ENCODE measurements at regions not wholly inside any gene's neighbourhood (a gene's known extent, or its start where the extent isn't known, plus 50 kb on each side); places are given as distances from the start of the nearest gene placed in this dataset.
"Not testable (repeated sequence)": the region's sequence is repeated elsewhere in the genome, so short reads cannot be mapped to it uniquely, and the experiment has no call there.

DNA sequence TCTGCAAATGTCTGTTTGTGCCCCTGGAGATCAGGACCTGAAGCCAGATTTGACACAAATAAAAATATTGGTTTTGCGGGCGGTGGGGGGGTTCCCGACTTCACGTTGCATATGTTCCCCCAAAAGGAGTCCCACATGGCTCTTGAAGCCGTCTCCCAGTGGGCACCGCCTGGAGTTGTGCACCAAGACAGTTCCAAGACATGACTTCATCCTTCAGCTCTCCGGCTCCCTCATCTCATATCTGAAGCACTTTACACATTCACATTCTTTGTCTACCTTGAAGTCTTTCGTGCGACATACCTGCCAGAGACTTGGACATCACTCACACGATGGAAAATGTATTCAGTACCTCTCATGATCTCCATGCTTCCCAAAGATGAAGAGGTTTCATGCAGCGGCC is 362.8 kb upstream of the FOXK1 start:
- no peak for DNase-seq

DNA sequence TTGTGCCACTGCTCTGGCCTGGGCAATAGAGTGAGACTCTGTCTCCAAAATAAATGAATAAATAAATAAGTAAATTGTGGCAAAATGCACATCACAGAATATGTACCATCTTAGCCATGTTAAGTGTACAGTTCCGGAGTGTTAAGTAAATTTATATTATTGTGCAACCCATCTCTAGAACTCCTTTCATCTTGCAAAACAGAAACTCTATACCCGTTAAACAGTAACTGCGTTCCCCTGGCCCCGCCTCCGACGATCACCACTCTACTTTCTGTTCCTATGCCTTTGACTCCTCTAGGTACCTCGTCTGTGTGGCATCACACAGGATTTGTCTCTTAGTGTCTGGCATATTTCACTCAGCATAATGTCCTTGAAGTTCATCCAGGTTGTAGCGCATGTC is 356.4 kb upstream of the FOXK1 start:
- DNase-seq: no peak

GRCh38 chr7:4331711-4332110 is 350.4 kb upstream of the FOXK1 start:
- no peak for DNase-seq

- no peak for DNase-seq
Observed at GRCh38 chr7:4338556-4338955, 343.5 kb upstream of the FOXK1 start.

- DNase-seq: no peak
Observed at GRCh38 chr7:4343272-4344247, 338.5 kb upstream of the FOXK1 start.

DNA sequence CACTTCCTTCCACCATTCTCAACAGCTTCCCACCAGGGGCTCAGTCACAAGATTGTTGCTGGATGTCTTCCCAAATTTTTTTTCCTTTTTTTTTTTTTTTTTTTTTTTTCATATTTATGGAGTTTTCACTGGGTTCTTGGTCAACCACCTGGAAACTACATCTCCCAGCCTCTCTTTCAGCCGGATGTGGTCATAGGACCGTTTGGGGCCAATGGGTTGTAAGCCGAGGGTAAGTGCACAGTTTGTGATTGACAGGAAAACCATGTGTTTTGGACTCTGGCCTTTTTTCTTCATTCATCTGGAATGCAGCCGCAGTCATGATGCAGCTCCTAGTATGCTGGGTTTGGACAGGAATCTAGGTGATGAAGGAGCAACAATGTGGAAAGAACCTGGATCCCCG is 337.1 kb upstream of the FOXK1 start:
- no peak for DNase-seq

DNA sequence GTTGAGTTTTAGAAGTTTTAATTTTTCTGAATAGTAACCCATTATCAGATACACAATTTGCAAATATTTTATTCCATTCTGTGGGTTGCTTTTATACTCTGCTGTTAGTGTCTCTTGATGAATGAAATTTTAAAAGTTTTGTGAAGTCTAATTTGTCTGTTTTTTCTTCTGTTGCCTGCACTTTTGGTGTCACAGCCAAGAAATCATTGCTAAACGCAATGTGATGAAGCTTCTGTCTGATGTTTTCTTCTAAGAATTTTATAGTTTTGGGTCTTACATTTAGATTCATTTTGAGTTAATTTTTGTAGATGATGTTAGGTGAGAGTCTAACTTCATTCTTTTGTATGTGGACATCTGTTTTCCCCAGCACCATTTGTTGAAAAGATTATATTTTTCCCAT is 330.0 kb upstream of the FOXK1 start:
- no peak for DNase-seq

- DNase-seq: no peak
Observed at GRCh38 chr7:4361774-4362173, 320.3 kb upstream of the FOXK1 start.

DNA sequence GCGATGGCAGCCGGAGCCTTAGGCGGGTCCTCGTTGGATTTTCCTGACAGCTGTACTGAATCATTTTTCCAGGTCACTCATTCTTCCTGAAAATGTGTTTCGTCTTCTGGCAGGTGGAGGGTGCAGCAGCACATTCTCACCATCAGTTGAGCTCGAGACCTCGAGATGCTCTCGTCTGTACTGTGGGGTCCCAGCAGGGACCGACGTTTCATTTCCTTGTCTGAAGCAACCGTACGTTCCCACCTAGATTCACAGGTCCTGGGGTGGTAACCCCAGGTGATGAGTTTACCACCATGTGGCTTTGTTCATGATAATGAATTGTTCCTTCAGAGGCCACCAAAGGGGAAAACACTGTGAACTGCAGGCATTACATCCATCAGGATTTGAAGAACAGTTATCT is 298.5 kb upstream of the FOXK1 start:
- no peak for DNase-seq

DNA sequence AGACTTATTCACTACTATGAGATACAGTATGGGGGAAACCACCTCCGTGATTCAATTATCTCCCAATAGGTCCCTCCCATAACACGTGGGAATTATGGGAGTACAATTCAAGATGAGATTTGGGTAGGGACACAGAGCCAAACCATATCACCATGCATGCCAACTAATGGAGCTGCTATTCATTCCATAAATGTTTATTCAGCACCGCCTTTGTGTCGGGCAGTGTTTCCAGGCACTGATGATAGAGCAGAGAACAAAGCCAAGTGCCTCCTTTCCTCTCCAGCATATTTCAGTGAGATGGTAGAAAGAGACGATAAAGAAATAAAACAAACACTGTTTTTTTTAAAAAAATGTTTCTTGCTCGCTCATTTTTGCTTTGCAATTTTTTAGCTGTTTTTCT is 295.9 kb upstream of the FOXK1 start:
- no peak for DNase-seq

DNA sequence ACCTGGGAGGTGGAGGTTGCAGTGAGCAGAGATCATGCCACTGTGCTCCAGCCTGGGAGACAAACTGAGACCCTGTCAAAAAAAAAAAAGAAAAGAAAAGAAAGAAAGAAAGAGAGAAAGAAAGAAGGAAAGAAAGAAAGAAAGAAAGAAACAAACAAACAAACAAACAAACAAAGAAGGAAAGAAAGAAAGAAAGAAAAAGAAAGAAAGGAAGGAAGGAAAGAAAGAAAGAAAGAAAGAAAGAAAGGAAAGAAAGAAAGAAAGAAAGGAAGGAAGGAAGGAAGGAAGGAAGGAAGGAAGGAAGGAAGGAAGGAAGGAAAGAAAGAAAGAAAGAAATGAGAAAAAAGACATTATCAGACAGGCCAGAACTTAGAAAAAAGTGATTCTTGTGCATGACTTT is 291.0 kb upstream of the FOXK1 start:
- not testable (repeated sequence) for DNase-seq

GRCh38 chr7:4394736-4395135 is 287.4 kb upstream of the FOXK1 start:
- DNase-seq: no peak

DNA sequence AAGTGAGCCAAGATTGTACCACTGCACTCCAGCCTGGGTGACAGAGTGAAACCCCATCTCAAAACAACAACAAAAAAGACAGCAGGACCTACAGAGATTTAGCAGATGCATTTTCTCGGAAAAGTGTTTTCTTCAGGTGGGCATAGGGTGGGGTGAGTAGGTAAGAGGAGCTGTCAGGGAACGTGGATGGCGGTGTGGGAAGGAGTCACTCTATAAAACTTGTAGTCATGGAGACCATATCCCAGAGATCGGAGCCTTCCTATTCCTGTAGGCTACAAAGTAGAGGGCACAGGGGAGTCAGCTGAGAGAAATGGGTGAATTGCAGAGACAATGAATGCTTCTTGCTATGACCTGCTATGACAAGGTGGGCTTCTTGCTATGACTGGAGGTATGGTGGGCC is 283.0 kb upstream of the FOXK1 start:
- no peak for DNase-seq

- no peak for DNase-seq
Observed at GRCh38 chr7:4399596-4399995, 282.5 kb upstream of the FOXK1 start.

GRCh38 chr7:4406288-4407058 is 275.6 kb upstream of the FOXK1 start:
- DNase-seq: no peak

GRCh38 chr7:4409946-4410345 is 272.1 kb upstream of the FOXK1 start:
- no peak for DNase-seq

DNA sequence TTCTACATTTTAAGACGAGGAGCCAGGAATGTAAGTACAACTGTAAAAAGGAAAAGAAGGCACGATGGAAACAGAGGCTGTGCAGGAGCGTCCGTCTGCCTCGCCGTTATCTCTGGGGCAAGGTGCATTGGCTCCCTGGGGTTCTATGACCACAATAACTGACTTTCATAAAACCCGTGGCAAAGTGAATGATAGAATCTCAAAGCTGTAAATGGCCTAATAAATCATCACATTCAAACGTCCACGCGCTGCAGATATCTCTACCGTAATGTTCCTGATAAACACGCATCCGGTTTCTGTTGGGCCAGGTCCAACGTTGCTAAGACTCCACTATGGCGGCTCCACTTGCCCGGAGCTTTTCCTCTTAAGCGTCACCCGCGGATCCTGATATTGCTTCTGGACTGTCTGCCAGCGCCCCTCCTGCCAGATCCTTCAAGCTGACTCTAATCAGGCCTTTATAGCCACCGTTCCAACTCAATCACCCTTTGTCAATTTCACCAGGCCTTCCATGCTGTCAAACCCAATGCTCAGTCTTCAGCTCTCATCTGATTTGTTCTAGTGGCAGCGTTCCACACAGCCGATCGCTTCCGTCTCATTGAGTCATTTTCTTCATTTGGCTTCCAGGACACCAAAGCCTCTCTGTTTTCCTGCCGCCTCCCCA is 265.6 kb upstream of the FOXK1 start:
- no peak for DNase-seq

GRCh38 chr7:4428526-4428925 is 253.6 kb upstream of the FOXK1 start:
- DNase-seq: no peak

- DNase-seq: no peak
Observed at GRCh38 chr7:4430227-4430626, 251.9 kb upstream of the FOXK1 start.

DNA sequence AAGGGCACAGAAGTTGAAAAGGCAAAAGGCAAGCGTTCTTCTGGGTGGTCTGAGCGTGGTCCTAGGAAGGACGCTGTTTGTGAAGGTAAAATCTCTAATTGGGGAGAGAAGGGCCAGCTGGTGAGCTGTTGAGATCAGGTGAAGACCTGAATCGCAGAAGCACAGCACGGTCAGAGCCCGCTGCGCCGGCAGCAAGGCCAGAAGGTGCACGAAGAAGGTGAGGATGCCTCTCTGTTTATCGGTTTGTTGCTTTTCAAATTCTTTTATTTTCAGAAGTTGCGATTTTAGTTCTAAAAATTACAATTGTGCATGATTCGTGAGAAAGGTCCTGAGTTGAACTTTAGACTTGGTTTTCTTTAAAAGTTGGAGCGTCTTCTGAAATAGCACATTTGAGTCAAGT is 247.8 kb upstream of the FOXK1 start:
- DNase-seq: no peak

DNA sequence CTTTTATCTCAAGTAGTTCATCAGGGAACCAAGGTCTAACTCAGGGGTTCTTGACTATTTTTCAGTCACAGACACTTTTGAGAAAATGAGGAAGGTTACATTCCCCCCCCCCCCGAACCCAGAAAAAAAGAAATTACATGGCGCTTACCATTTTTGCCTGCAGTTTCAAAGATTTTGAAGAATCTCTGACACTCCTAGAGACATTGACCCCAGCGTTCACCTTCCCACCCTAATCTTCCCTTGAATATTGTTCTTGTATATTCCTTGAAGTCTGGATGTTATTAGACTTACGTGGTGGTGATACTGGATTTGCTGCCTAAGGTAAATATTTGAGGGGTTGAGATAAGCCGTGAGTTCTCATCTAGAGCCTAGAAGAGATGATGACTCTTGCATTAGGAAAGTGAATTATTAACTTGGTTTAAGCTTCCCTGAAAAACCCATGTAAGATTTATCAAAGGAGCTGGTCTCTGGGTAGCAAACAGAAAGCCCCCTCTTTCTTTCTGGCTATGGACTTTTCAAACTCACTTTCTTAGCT is 245.7 kb upstream of the FOXK1 start:
- DNase-seq: no peak

DNA sequence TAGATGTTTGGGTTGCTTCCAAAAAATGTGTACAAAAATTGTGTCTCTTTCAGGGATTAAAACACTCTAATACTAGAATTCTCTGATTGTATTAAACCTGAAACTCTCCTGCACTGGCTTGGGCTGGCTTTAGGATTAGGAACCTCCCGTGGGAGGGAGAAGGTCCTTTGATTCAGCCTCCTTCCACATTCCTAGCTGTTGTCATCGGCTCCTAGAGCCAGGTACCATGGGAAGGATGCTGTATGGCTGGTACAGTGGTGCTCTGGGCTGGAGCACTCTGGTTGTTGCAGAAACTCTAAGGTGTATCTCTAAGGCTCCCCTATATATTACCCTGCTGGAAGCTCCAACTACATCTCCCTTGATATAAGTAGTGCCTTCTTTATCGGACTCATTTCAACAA is 245.2 kb upstream of the FOXK1 start:
- no peak for DNase-seq

DNA sequence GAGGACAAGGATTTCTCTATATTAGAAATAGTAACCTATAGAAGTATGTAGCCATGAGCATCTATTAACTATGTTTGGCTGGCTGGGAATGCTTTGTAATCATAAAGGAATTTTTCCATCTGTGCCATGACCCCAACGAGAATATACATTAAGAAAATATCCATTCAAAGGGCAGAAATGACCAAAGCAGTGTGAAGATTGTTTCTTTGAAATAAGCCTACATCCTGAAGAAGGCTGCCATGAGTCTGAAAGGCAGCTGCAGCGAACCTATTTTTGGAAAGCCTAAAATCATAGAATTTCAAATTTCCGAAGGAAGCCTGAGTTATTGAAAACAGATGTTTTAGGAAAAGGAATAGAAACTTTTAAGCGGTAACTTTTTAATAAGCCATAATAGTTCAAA is 244.2 kb upstream of the FOXK1 start:
- DNase-seq: no peak
